ENCODE measurements at regions not wholly inside any gene's neighbourhood (a gene's known extent, or its start where the extent isn't known, plus 50 kb on each side); places are given as distances from the start of the nearest gene placed in this dataset.

DNA sequence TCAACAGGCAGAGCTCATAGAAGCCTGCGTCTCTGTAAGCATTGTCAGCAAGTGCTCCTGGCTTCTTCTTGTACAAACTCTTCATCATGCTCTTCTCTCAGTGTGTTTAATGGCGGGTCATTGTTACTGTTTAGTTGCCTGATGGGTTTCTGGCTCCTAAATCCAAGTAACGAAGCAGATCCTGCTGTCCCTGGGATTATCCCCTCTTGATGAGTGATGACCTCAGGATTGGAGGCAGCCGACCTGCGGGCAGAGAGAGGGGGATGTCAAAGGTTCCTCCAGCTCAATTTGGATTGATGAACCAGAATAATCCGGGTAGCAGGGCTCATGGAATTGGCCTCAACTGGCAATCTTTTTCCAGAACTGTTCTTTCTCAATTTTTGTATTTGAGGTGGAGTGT is 66.1 kb upstream of the BARHL2 start (continued):
- no peak for TF ChIP-seq ATF2 (IDR thresholded peaks at IDR 0.05; ENCODE audit: low read length)

Measured in H1 (cell line).